CD4-positive, alpha-beta memory T cell (primary cell): ENCODE measurements at regions not wholly inside any gene's neighbourhood (a gene's known extent, or its start where the extent isn't known, plus 50 kb on each side); places are given as distances from the start of the nearest gene placed in this dataset.

Experiments used
- CTCF ChIA-PET: fragments of 350-600 bp; sonication (Branson Sonifier 250); formaldehyde crosslinking; loops from one replicate; lab custom pipeline; 2021; ENCODE audit warnings: inconsistent platforms; ENCODE audit not compliant: partially characterized antibody; lab: Charles Lee
- POLR2A ChIA-PET: fragments of 350-600 bp; sonication (Branson Sonifier 250); formaldehyde crosslinking; loops from one replicate; lab custom pipeline; 2021; ENCODE audit not compliant: partially characterized antibody; lab: Charles Lee
- DNase-seq, 5 donors: peaks; one replicate each; pipeline versions ENCODE4 v3.0.0 to v3.0.0-alpha.2; 2020 to 2022; ENCODE audit warnings: mixed read lengths in 1 of 5
- H3K27ac ChIP-seq: one replicate; pipeline ENCODE4 v1.7.0; 2013; ENCODE audit warnings: low read depth, low read length
- H3K27me3 ChIP-seq: 2 replicates; pipeline ENCODE4 v1.7.0; 2013; ENCODE audit warnings: mild to moderate bottlenecking, low read length, moderate library complexity; ENCODE audit not compliant: insufficient read depth
- H3K36me3 ChIP-seq: 2 replicates; pipeline ENCODE4 v1.7.0; 2013; ENCODE audit warnings: mild to moderate bottlenecking, low read length, moderate library complexity; ENCODE audit not compliant: insufficient read depth
- H3K4me1 ChIP-seq: 2 replicates; pipeline ENCODE4 v1.7.0; 2013; ENCODE audit warnings: mild to moderate bottlenecking, low read length, moderate library complexity; ENCODE audit not compliant: insufficient read depth
- H3K4me3 ChIP-seq, 2 donors: one replicate each; pipeline ENCODE4 v1.7.0; 2013; ENCODE audit warnings: low read length in 2 of 2, mild to moderate bottlenecking in 1 of 2
- H3K9me3 ChIP-seq, 2 donors: one replicate each; pipeline ENCODE4 v1.7.0; 2013; ENCODE audit warnings: low read length in 2 of 2, control low read depth in 1 of 2; ENCODE audit not compliant: control insufficient read depth in 1 of 2
- H3K27ac Mint-ChIP-seq, 7 donors: one replicate each; pipeline ENCODE4 v1.8.0; 2020 to 2021; ENCODE audit warnings: mixed read lengths in 7 of 7, mild to moderate bottlenecking in 6 of 7, inconsistent platforms in 3 of 7, moderate library complexity in 3 of 7
- H3K27me3 Mint-ChIP-seq, 2 donors: one replicate each; pipeline ENCODE4 v1.8.0; 2020 to 2021; ENCODE audit warnings: mixed read lengths in 2 of 2
- H3K36me3 Mint-ChIP-seq, 2 donors: one replicate each; pipeline ENCODE4 v1.8.0; 2020 to 2021; ENCODE audit warnings: mixed read lengths in 2 of 2, inconsistent platforms in 1 of 2, mild to moderate bottlenecking in 1 of 2
- H3K4me1 Mint-ChIP-seq, 4 donors: one replicate each; pipeline ENCODE4 v1.8.0; 2020 to 2021; ENCODE audit warnings: mixed read lengths in 4 of 4, mild to moderate bottlenecking in 1 of 4
- H3K4me3 Mint-ChIP-seq, 8 donors: one replicate each; pipeline ENCODE4 v1.8.0; 2020 to 2021; ENCODE audit warnings: mixed read lengths in 8 of 8, mild to moderate bottlenecking in 7 of 8, moderate library complexity in 6 of 8, inconsistent platforms in 3 of 8
- H3K9me3 Mint-ChIP-seq, 8 donors: one replicate each; pipeline ENCODE4 v1.8.0; 2020 to 2021; ENCODE audit warnings: mixed read lengths in 8 of 8, mild to moderate bottlenecking in 5 of 8, inconsistent platforms in 3 of 8, moderate library complexity in 1 of 8
- intact Hi-C: fragments of 100-400 bp; cut with micrococcal nuclease; formaldehyde crosslinking; loops from one replicate; pipeline ENCODE4 v1.15.1; 2023

DNA sequence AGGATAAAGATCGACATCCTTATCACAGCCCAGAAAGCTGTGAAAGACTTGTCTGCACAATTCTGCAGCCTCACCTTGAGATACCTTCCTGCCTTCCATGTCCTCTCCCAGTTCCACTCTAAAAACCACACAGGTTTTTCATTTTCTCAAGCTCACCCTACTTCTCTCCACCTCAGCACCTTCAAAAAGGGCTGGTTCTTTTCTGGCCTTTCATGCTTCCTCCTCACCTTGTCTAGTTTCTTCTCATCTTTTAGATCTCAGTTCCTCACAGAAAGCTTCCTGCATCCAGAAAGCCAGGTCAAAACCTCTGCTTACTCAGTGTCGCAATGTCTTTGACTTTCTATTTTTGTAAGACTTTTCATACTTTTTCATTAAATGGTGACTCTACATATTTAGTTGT, 140.2 kb upstream of the STT3B start:
- Mint-ChIP-seq H3K4me3 (peak overlapping the region in 1 of 8 donors; percentile 11), H3K27ac (peak overlapping the region in 2 of 7 donors; percentile 10 to 47), H3K9me3 (peaks cover 0 to 3% (median 2%) of the 10 kb centered on the region in 8 donors), H3K4me1 (peaks cover 4 to 13% (median 9%) of the 10 kb centered on the region in 4 donors), H3K36me3 (peaks cover 0 to 1% of the 10 kb centered on the region in 2 donors), H3K27me3 (no peaks in the 10 kb centered on the region)
- H3K4me3 ChIP-seq, result no peak overlapping the region
- DNase-seq, result no peak
- no peak overlapping the region for H3K27ac ChIP-seq
- H3K4me1 ChIP-seq, result peaks cover 4% of the 10 kb centered on the region
- H3K36me3 ChIP-seq, result no peaks in the 10 kb centered on the region
- ChIA-PET CTCF (no interaction called here), POLR2A (no interaction called here)
- intact Hi-C loops, result no loop called here
- no peaks in the 10 kb centered on the region for H3K27me3 ChIP-seq
- no peaks in the 10 kb centered on the region for H3K9me3 ChIP-seq

DNA sequence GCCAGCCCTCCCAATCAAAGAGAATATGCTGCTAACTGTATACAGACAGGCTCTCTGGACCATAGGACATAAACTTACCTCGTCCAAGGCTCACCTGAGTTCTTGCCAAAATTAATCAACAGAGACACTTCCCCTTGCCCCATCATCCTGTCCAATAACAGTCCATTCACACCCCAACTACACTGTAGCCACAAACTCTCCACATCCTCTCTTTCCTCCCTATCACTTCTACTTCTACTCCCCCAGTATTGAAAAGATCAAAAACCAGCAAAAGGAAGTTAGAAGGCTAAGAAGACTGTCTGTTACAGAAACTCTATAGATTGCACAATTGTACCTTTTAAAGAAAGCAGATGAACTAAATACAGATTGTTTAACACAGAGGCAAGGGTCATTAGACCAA, 133.5 kb upstream of the STT3B start:
- H3K36me3 Mint-ChIP-seq, result no peaks in the 10 kb centered on the region
- H3K27ac Mint-ChIP-seq, result peak overlapping the region in 2 of 7 donors; percentile 13 to 22
- no peak overlapping the region for H3K4me3 ChIP-seq
- H3K4me1 ChIP-seq, result peaks cover 13% of the 10 kb centered on the region
- no peaks in the 10 kb centered on the region for H3K9me3 ChIP-seq
- CTCF ChIA-PET, result no interaction called here
- peak overlapping the region in 6 of 8 donors; percentile 0 to 48 (median 6) for H3K4me3 Mint-ChIP-seq
- peaks cover 25 to 42% (median 32%) of the 10 kb centered on the region in 4 donors for H3K4me1 Mint-ChIP-seq
- peak in 3 of 5 donors; percentile 11 to 28 (median 14) for DNase-seq
- H3K27me3 ChIP-seq, result no peaks in the 10 kb centered on the region
- no peak overlapping the region for H3K27ac ChIP-seq
- H3K27me3 Mint-ChIP-seq, result no peaks in the 10 kb centered on the region
- POLR2A ChIA-PET, result no interaction called here
- H3K36me3 ChIP-seq, result no peaks in the 10 kb centered on the region
- intact Hi-C loops, result no loop called here
- H3K9me3 Mint-ChIP-seq, result peaks cover 0 to 2% (median 0%) of the 10 kb centered on the region in 8 donors

DNA sequence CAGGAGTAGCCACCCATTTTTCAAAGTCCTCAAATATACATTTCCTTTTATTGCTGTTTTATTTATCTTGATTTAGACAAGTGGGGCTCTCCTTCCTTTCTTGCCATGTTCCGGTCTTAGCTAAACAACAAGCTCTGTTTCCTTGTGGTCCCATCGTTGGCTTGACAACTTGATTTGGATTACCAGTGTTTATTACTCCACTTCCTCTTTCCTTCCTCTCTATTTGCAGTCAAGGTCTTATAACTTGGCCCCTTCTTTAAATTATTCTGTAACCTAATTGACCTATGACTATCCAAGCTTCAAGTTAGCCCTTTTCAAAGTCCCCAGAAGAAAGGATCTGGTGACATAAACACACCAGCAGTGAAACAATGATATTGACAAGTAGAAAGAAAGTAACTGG, 130.6 kb upstream of the STT3B start:
- H3K4me1 ChIP-seq, result peaks cover 13% of the 10 kb centered on the region
- H3K36me3 ChIP-seq, result no peaks in the 10 kb centered on the region
- H3K4me1 Mint-ChIP-seq, result peaks cover 30 to 45% (median 36%) of the 10 kb centered on the region in 4 donors
- H3K4me3 Mint-ChIP-seq, result peak overlapping the region in 4 of 8 donors; percentile 1 to 35 (median 18)
- peak overlapping the region in 4 of 7 donors; percentile 8 to 68 (median 22) for H3K27ac Mint-ChIP-seq
- H3K4me3 ChIP-seq, result no peak overlapping the region
- intact Hi-C loops, result no loop called here
- H3K9me3 ChIP-seq, result no peaks in the 10 kb centered on the region
- no peaks in the 10 kb centered on the region for H3K27me3 Mint-ChIP-seq
- DNase-seq, result peak in 1 of 5 donors; percentile 14
- H3K9me3 Mint-ChIP-seq, result peaks cover 0 to 2% (median 0%) of the 10 kb centered on the region in 8 donors
- no peaks in the 10 kb centered on the region for H3K36me3 Mint-ChIP-seq
- ChIA-PET CTCF (no interaction called here), POLR2A (interaction anchor here (1.0 kb wide), 1 partner anchor 130 kb away, joined by 3 read pairs; no protein-coding TSS in a partner anchor)
- no peak overlapping the region for H3K27ac ChIP-seq
- no peaks in the 10 kb centered on the region for H3K27me3 ChIP-seq

DNA sequence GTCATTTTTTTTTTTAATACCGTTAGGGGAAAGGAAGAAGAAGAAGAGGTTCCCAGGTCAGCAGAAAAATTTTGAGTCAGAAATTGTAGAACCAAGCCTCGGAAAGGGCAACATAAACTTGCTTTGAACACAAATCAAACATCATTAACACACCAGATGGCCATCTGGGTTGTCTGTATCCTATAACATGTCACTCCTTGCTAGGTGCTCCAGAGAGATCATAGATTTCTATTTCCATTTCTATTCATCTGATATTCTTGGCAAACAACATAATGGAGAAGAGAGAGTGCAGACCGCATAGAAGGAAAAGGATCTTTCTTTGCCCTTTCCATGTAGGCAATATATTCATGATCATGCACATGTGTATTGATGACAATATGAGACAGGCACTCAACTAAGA, 129.5 kb upstream of the STT3B start:
- Mint-ChIP-seq H3K9me3 (peaks cover 0 to 2% (median 0%) of the 10 kb centered on the region in 8 donors), H3K27ac (no peak overlapping the region), H3K27me3 (no peaks in the 10 kb centered on the region), H3K4me3 (no peak overlapping the region), H3K36me3 (no peaks in the 10 kb centered on the region), H3K4me1 (peaks cover 31 to 45% (median 36%) of the 10 kb centered on the region in 4 donors)
- ChIA-PET POLR2A (no interaction called here), CTCF (no interaction called here)
- H3K4me1 ChIP-seq, result peaks cover 13% of the 10 kb centered on the region
- DNase-seq, result no peak
- intact Hi-C loops, result no loop called here
- H3K27me3 ChIP-seq, result no peaks in the 10 kb centered on the region
- H3K36me3 ChIP-seq, result no peaks in the 10 kb centered on the region
- H3K9me3 ChIP-seq, result no peaks in the 10 kb centered on the region
- H3K4me3 ChIP-seq, result no peak overlapping the region
- H3K27ac ChIP-seq, result no peak overlapping the region

DNA sequence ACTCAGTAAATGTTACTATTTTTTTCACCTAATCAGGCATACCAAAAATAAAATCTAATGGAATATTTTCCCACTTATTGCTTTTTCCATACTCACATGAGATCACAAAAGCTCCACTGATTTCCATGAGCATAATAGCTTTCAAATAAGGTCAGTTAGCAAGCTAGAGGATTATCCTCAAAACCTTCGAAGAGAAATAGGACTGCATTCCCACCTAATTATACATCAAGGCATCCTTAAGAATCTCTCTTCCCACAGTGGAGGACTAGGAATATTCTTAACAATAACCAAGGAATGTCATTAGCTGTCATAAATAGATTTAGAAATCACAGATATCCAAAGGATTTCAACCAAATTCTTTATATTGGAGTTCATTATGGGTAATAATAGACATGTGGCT, 127.9 kb upstream of the STT3B start:
- Histone ChIP-seq H3K36me3 (no peaks in the 10 kb centered on the region), H3K27ac (no peak overlapping the region), H3K27me3 (no peaks in the 10 kb centered on the region), H3K4me1 (peaks cover 4% of the 10 kb centered on the region), H3K4me3 (no peak overlapping the region), H3K9me3 (no peaks in the 10 kb centered on the region)
- Mint-ChIP-seq H3K27ac (no peak overlapping the region), H3K27me3 (no peaks in the 10 kb centered on the region), H3K36me3 (no peaks in the 10 kb centered on the region), H3K9me3 (peaks cover 0 to 2% (median 0%) of the 10 kb centered on the region in 8 donors), H3K4me3 (no peak overlapping the region), H3K4me1 (peaks cover 29 to 43% (median 30%) of the 10 kb centered on the region in 4 donors)
- ChIA-PET POLR2A (no interaction called here), CTCF (no interaction called here)
- intact Hi-C loops, result no loop called here
- no peak for DNase-seq

DNA sequence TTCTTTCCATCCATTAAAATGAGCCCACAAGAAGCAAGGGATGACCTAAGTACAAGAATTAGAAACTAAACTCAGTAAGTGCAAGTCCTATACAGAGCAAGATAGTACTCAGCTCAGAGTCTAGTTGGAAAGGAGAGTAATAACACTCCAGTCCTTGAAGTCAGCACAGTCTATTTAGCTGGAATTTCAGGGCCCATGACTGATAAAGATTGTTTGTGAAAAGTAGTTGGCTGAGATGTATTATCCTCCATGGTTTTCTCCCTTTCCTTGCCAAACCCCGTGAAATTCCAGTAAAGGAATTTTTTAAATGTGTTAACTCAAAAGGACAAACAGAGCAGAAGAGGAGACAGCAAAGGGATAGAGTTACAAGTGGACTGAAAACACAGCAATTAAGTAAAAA, 127.2 kb upstream of the STT3B start:
- POLR2A ChIA-PET, result no interaction called here
- CTCF ChIA-PET, result no interaction called here
- H3K4me3 Mint-ChIP-seq, result no peak overlapping the region

DNA sequence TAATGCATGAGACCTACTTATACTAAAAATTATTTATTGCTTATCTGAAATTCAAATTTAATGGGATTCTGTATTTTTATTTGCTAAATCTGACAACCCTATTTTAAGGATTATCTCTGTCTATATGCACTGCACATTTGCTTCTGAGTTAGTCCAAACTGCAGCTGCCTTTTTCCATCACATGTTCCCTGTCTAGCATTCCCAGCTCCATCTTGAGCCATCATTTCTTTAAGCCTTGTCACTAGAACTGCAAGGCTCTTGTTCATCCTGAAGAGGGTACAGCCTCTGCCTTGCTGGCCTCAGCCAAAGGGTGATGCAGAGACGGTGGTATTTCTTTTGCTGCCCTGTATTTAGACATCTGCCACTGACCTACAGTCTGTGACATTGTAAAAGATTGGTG, 125.8 kb upstream of the STT3B start:
- Histone ChIP-seq H3K4me3 (no peak overlapping the region), H3K9me3 (no peaks in the 10 kb centered on the region), H3K27me3 (no peaks in the 10 kb centered on the region), H3K36me3 (no peaks in the 10 kb centered on the region), H3K4me1 (peaks cover 3% of the 10 kb centered on the region), H3K27ac (no peak overlapping the region)
- Mint-ChIP-seq H3K36me3 (no peaks in the 10 kb centered on the region), H3K4me3 (no peak overlapping the region), H3K27ac (no peak overlapping the region), H3K9me3 (peaks cover 0 to 2% (median 0%) of the 10 kb centered on the region in 8 donors), H3K27me3 (no peaks in the 10 kb centered on the region), H3K4me1 (peaks cover 11 to 26% (median 22%) of the 10 kb centered on the region in 4 donors)
- DNase-seq, result no peak
- CTCF ChIA-PET, result no interaction called here
- POLR2A ChIA-PET, result no interaction called here
- intact Hi-C loops, result no loop called here

More for the DNA sequence above, 127.2 kb upstream of the STT3B start:
- H3K36me3 ChIP-seq, result no peaks in the 10 kb centered on the region
- Mint-ChIP-seq H3K27ac (no peak overlapping the region), H3K27me3 (no peaks in the 10 kb centered on the region), H3K36me3 (no peaks in the 10 kb centered on the region), H3K4me1 (peaks cover 24 to 36% (median 25%) of the 10 kb centered on the region in 4 donors), H3K9me3 (no peaks in the 10 kb centered on the region)
- peaks cover 3% of the 10 kb centered on the region for H3K4me1 ChIP-seq
- intact Hi-C loops, result no loop called here
- no peak overlapping the region for H3K27ac ChIP-seq
- H3K27me3 ChIP-seq, result no peaks in the 10 kb centered on the region
- H3K4me3 ChIP-seq, result no peak overlapping the region
- DNase-seq, result no peak
- H3K9me3 ChIP-seq, result no peaks in the 10 kb centered on the region
